ENCODE measurements at regions not wholly inside any gene's neighbourhood (a gene's known extent, or its start where the extent isn't known, plus 50 kb on each side); places are given as distances from the start of the nearest gene placed in this dataset.

- dilution Hi-C loops (cut with HindIII; ENCODE audit: low sequenced_read_pairs, unreplicated experiment), result no loop called here
- no TSS peak for BruUV-seq (replicated peaks)
- Histone ChIP-seq H3K18ac (ENCODE audit: low read depth, low read length) (no peak overlapping the region), H3K36me3 (ENCODE audit: control insufficient read depth, insufficient read depth, low read length) (no peaks in the 10 kb centered on the region), H3K4me1 (ENCODE audit: control insufficient read depth, insufficient read depth, low read length) (no peaks in the 10 kb centered on the region), H2BK5ac (ENCODE audit: low read depth, low read length, poor library complexity, severe bottlenecking) (no peak overlapping the region), H3K23ac (ENCODE audit: low read depth, low read length) (no peak overlapping the region), H3K9me3 (ENCODE audit: control insufficient read depth, insufficient read depth, low read length) (no peaks in the 10 kb centered on the region), H4K91ac (ENCODE audit: insufficient read depth, low read depth, low read length) (no peak overlapping the region), H4K20me1 (ENCODE audit: insufficient read depth, low read length) (no peaks in the 10 kb centered on the region), H4K8ac (ENCODE audit: low read depth in 2 of 2, low read length in 2 of 2) (no peak overlapping the region), H3K14ac (replicated peaks; ENCODE audit: low read depth, low read length) (no peak overlapping the region), H3K9me1 (ENCODE audit: insufficient read depth, low read length) (no peaks in the 10 kb centered on the region), H3K56ac (ENCODE audit: extremely low read depth, insufficient read depth, low read length) (no peak overlapping the region), H2AK9ac (replicated peaks; ENCODE audit: low read depth, low read length, poor library complexity) (no peak overlapping the region), H3K4me2 (ENCODE audit: low read depth, low read length) (no peak overlapping the region), H2AFZ (replicated peaks; ENCODE audit: low read length, poor library complexity) (no peak overlapping the region), H2BK120ac (ENCODE audit: low read depth, low read length) (no peak overlapping the region), H3K4me3 (ENCODE audit: insufficient read depth, low read depth, low read length) (no peak overlapping the region), H2BK15ac (ENCODE audit: low read depth, low read length) (no peak overlapping the region), H4K5ac (ENCODE audit: low read depth, low read length) (no peak overlapping the region), H3K79me1 (ENCODE audit: low read depth in 1 of 2, low read length in 2 of 2) (no peaks in the 10 kb centered on the region), H3K4ac (ENCODE audit: low read depth, low read length) (no peak overlapping the region), H3K27ac (ENCODE audit: insufficient read depth, low read length) (no peak overlapping the region), H3K27me3 (ENCODE audit: control insufficient read depth, insufficient read depth, low read length) (no peaks in the 10 kb centered on the region), H3K9ac (ENCODE audit: low read depth, low read length) (no peak overlapping the region), H2BK20ac (ENCODE audit: low read depth, low read length) (no peak overlapping the region), H2AK5ac (ENCODE audit: low read depth, low read length) (no peak overlapping the region)
- in situ Hi-C loops (cut with MboI; ENCODE audit: low sequenced_read_pairs), result no loop called here
- no peak for TF ChIP-seq RCOR1 (IDR thresholded peaks at IDR 0.05; ENCODE audit: insufficient replicate concordance, low read length)
- TF ChIP-seq ELK1 (IDR thresholded peaks at IDR 0.05; ENCODE audit: borderline replicate concordance, low read depth, low read length), result no peak
- WGBS, 2 experiments (ENCODE audit: extremely low coverage in 2 of 2, insufficient read length in 1 of 2), result no CpG with 5 or more reads among the region's 5 CpGs
- intact Hi-C loops (cut with micrococcal nuclease), result loop anchor here (10.0 kb wide), 1 partner anchor 730 kb away; the partner anchor contains the start of gene TMTC1
- ChIA-PET CTCF (no interaction called here), POLR2A (ENCODE audit: unreplicated experiment) (no interaction called here)
- ATAC-seq (ENCODE audit: low read depth) (no peak), DNase-seq (no peak)
These were observed 181.0 kb downstream of the IPO8 start for GRCh38 chr12:30514666-30515065.
